ENCODE measurements at regions not wholly inside any gene's neighbourhood (a gene's known extent, or its start where the extent isn't known, plus 50 kb on each side); places are given as distances from the start of the nearest gene placed in this dataset.

- no peak for TF ChIP-seq CTCF (tag by site-specific recombination; IDR thresholded peaks at IDR 0.05)
- TF ChIP-seq, protein P1, sequence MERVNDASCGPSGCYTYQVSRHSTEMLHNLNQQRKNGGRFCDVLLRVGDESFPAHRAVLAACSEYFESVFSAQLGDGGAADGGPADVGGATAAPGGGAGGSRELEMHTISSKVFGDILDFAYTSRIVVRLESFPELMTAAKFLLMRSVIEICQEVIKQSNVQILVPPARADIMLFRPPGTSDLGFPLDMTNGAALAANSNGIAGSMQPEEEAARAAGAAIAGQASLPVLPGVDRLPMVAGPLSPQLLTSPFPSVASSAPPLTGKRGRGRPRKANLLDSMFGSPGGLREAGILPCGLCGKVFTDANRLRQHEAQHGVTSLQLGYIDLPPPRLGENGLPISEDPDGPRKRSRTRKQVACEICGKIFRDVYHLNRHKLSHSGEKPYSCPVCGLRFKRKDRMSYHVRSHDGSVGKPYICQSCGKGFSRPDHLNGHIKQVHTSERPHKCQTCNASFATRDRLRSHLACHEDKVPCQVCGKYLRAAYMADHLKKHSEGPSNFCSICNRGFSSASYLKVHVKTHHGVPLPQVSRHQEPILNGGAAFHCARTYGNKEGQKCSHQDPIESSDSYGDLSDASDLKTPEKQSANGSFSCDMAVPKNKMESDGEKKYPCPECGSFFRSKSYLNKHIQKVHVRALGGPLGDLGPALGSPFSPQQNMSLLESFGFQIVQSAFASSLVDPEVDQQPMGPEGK (tag by site-specific recombination; IDR thresholded peaks at IDR 0.05): no peak
- no peak for TF ChIP-seq ZEB2 (tag by site-specific recombination; IDR thresholded peaks at IDR 0.05)
- no peak for TF ChIP-seq ZNF239 (tag by site-specific recombination; IDR thresholded peaks at IDR 0.05)
- no peak for TF ChIP-seq ZNF707 (tag by site-specific recombination; IDR thresholded peaks at IDR 0.05)
- no peak for TF ChIP-seq TCF7L2 (IDR thresholded peaks at IDR 0.05; ENCODE audit: borderline replicate concordance, low read depth, low read length)
- TF ChIP-seq ZNF18 (tag by site-specific recombination; IDR thresholded peaks at IDR 0.05): no peak
- TF ChIP-seq, protein P2, sequence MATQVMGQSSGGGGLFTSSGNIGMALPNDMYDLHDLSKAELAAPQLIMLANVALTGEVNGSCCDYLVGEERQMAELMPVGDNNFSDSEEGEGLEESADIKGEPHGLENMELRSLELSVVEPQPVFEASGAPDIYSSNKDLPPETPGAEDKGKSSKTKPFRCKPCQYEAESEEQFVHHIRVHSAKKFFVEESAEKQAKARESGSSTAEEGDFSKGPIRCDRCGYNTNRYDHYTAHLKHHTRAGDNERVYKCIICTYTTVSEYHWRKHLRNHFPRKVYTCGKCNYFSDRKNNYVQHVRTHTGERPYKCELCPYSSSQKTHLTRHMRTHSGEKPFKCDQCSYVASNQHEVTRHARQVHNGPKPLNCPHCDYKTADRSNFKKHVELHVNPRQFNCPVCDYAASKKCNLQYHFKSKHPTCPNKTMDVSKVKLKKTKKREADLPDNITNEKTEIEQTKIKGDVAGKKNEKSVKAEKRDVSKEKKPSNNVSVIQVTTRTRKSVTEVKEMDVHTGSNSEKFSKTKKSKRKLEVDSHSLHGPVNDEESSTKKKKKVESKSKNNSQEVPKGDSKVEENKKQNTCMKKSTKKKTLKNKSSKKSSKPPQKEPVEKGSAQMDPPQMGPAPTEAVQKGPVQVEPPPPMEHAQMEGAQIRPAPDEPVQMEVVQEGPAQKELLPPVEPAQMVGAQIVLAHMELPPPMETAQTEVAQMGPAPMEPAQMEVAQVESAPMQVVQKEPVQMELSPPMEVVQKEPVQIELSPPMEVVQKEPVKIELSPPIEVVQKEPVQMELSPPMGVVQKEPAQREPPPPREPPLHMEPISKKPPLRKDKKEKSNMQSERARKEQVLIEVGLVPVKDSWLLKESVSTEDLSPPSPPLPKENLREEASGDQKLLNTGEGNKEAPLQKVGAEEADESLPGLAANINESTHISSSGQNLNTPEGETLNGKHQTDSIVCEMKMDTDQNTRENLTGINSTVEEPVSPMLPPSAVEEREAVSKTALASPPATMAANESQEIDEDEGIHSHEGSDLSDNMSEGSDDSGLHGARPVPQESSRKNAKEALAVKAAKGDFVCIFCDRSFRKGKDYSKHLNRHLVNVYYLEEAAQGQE (tag by site-specific recombination; IDR thresholded peaks at IDR 0.05): no peak
- TF ChIP-seq ZNF777 (tag by site-specific recombination; IDR thresholded peaks at IDR 0.05; ENCODE audit: borderline replicate concordance): no peak
These were observed 443.2 kb downstream of the MAFB start for GRCh38 chr20:40245829-40246228.

Measured in HEK293 (cell line).